HG03095 (cell line): ENCODE measurements at regions not wholly inside any gene's neighbourhood (a gene's known extent, or its start where the extent isn't known, plus 50 kb on each side); places are given as distances from the start of the nearest gene placed in this dataset.

ENCODE experiments used
- ATAC-seq: cut with Tn5 transposase; IDR thresholded peaks from one replicate; pipeline ENCODE4 v1.9.1; 2021; ENCODE audit warnings: moderate library complexity; ENCODE audit not compliant: unreplicated experiment

DNA sequence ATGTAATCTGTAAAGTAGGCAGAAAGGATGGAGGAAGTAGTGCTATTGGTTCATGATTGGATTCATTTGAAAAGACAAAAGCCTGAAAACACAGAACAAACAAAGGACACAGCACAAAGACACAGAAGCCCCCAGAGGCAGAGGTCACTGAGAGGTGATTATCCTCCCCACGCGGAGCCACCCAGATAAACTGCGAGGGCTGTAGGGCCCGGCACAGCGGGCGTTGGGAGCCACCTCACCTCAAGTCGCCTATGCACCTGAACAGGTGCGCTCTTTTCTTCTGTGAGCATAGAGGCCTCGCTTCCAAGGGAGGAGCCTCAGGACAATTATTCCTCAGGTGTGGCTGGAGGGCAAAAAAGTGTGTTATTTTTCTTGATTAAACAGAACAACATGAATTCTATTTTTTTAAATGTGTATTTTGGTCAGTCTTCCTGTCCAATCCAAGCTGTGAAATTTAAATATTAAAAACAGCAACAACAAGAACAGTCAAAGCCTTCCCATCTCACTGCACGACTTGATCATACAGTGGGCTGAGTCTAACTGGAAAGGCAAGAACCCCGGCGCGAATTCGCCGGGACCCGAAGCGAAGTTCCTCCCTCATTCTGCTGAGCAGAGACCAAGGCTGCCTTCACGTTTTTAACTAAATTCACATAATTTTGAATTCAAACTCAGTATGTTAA, 205.3 kb downstream of the THBS2 start:
- ATAC-seq, result no peak

DNA sequence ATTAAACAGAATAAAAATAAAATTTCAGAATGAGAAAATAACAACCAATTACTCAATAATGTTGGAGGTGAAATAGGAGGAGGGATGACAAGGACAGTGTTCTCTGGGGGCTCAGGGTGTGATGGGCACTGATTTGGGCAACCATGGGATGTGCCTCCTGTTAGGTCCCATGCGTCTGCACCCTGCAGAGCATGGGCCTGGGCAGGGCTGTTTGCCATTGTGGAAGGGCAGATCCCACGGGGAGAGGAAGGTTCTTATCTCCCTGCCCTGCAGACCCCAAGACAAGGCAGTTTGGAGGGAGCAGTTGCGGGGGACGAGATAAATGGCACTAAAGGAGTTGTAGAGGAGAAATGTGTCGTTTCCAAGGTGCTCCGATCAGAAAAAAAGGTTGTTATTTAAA, 206.3 kb downstream of the THBS2 start:
- no peak for ATAC-seq

DNA sequence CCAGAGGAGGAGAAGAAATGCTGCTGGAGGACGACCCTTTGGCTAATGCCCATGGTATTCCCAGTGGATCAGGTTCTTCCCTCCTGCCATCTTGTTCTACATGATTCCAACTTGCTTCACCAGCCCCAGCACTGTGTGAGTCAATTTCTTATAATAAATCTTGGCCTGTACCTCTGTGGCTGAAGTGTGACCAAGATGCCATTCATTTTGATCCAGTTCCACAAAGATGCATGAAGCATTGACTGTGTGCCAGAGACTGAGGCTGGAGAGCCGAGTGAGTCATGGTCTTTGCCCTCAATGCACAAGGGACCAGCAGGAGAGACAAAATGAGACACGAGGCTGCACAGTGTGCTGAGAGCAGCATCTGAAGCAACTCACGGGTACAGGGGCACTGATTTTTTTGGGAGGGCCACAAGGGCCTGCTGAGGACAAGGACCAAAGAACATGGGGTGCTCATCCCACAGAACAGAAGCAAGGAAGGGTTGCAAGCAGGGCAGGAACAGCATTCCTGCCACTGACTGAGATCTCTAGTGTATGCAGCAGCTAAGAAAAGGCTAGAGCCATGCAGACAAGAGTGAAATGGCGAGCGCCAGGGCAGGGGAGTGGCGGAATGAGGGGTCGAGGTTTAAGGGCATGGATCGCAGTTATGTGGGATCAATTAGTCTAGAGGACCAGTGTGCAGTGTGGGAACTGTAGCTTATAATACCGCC, 207.0 kb downstream of the THBS2 start:
- no peak for ATAC-seq

DNA sequence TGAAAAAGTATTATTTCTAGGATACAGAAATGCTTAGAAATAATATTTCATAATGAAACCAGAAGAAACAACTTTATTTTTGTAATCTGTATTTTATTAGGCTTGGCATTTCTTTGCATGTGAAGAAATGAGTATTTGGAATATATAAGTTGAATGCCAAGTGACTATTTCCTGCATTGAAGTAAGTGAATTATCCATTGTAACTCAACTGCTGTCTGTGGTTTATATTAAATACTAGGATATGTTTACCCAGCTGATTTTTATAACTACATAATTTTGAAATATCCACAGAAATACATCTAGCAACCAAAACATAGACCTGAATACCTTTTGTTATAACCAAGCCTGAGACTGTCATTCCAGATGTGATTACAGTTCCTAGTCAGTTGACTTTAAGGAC, 207.6 kb downstream of the THBS2 start:
- ATAC-seq, result no peak

DNA sequence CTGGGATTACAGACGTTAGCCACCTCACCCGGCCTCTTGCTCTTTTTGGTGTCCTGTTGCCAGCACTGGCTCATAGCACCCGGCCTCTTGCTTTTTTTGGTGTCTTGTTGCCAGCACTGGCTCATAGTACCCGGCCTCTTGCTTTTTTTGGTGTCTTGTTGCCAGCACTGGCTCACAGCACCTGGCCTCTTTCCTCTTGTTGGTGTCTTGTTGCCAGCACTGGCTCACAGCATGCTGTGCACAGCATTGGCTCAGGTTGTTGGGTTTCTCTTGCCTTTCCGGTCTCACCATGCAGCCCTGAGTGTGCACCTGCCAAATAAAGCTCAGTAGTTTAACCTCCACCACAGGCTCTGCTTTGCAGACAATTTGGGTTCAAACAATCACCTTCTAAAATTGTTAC, 208.2 kb downstream of the THBS2 start:
- ATAC-seq, result no peak

DNA sequence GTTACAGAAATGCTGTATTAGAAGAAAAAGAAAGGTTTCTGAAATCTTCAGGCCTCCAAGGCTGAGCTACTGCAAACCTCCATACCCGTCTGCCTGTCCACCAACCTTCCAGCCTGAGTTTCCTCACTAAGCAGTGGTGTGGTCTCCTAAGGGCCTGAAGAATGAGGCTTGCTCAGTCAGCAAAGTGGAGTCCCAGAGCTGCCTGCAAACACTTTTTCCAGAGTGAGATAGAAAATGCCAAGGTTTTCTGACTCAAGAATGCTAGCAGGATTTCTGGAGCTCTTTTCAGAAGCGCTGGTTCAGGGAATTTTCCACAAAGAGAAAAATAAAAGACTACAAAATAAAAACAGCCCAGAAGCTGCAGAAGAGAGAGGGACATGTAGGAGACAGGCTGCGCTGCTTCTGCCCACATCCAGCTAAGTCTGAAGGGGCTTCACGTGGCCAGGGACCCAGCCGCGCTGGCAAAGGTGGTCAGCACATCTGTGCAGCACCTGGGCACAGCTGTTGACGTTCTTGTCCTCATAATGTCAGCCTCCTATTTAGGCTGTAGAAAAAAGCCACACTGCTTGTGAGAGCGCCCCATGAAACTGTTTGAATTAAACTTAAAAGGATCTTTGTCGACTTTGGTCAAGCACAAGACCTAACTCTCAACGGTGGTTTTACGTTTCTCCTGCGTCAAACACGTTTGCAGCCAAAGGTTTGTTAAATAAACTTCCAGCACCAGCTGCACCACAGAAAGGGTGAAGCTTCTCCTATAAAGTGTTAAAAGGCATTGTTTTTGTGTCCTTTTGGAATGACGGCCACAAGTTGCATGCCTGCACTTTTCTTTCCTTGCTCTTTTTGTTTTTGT, 209.0 kb downstream of the THBS2 start:
- ATAC-seq, result no peak

DNA sequence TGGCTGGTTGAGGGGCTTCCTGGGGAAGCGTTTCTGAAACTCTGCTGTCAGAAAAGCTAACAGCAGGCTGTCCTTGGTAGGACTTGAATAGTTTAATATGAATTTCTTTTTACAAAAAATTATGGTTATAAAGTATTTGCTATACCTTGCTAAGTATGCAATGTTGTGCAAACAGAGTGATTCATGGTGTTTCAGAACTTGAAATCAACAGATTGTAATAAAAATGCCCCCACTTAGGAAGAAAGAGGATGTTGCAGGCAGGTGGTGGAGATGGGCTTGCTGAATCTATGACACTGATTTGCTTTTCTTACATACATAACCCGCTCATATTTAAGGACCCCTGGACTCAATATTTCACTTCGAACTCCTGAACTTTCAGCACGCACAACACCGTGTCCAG, 211.6 kb downstream of the THBS2 start:
- ATAC-seq, result no peak

DNA sequence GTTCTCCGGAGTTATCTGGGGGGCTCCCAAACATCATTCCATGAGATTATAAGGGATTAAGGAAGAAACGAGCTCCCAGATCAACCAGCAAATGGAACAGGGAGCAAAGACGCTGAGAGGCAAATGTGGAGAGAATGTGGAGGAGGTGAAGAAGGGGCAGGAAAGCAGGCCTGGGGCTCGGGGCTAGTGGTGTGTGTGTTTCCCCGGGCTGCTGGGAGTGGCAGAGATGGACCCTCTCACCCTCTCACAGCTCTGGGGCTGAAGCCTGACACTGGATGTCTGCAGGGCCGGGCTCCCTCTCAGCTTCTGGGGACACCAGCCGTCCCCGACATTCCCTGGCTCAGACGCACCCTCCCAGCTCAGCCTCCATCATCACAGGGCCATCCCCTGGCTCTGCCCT, 212.6 kb downstream of the THBS2 start:
- ATAC-seq, result no peak

DNA sequence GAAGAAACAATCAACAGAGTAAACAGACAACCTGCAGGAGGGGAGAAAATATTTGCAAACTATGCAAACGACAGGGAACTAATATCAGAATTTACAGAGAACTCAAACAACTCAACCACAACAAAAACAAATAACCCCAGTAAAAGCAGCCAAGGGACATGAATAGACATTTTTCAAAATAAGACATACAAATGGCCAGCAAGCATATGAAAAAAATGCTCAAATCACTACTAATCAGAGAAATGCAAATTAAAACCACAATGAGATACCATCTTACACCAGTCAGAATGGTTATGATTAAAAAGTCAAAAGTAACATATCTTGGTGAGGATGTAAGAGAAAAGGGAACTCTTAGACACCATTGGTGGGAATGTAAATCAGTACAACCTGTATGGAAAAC, 215.0 kb downstream of the THBS2 start:
- no peak for ATAC-seq

DNA sequence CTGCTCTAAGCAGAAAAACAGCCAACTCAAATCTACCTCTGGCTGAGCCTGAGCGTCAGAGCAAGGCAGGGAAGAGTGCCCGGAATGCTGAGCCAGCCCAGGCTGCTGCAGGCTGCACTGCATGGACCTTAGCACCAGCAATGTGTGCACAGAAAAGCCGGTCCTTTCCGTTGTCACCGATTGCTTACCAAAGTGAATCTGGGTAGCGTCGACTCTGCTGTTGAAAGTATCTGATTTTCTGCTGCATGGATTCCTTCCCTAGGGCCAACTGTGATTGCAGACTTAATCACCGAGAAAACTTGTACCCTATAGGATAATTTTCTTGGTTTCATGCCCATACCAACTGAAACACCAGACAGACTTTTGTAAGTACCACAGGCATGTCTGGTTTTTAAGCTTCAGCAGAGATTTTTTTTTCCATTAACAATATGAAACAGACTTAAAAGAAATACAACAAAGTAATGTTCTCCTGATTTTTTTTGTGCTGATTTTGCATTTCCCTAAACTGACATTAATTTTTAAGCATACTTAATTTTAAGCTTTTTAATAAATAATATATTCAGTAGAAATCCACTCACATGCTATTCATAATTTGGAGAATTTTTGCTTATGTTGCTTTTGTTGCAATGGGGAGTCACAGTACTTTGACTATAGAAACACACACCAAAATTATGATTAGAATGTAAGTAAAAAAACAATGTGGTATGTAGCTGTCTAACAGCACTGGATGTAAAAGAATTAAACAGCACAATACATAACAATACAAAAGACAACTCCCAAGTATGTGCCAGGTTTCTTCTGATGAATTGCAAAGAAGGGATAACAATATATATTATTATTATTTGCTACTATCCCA, 218.0 kb downstream of the THBS2 start:
- no peak for ATAC-seq

DNA sequence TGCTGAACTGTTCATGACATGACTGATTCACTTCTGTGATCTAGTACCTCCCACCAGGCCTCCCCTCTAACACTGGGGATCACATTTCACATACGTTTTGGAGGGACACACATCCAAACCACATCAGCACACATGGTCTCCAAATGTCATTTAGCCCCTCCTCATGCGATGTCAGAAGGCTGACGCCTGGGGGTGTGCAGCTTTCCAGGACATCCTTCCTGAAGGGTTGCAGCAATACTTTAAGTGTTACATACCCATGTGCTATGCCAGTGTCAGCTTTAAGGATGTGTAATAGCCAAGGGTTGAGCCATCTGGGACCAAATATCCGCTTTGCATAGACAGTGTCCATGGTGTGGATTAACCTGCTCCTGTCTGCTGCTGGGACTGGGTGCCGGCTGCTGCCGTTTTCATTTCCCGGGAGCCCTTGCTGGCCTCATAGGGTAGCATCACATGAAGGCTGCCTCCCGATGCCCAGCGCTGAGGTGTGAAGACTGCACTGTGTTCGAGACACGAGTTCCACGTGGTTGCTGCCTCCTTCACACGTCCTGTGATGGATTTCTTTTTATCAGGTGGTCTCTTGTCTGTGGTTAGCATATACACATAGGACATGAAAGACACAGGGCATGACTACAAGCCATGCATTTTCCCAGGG, 219.0 kb downstream of the THBS2 start:
- ATAC-seq, result no peak

DNA sequence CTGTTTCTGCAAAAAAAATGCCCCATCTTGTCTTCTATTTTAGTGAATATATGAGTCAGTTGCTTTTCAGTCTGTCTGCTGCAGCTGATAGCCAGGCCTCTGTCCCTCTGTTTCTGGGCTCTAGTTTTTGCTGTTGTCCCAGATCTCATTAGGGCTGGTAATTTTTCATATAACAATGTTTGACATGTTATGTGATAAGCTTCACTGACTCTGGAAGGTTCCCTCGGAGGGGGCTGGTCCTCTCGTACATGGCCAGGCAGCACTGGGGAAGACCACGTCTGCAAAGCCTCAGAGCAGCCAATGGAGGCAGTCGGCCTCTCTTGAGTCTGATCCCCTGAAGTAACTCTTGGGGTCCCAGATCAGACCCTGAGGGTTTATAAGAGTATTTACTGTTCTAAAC, 223.8 kb downstream of the THBS2 start:
- ATAC-seq, result no peak

DNA sequence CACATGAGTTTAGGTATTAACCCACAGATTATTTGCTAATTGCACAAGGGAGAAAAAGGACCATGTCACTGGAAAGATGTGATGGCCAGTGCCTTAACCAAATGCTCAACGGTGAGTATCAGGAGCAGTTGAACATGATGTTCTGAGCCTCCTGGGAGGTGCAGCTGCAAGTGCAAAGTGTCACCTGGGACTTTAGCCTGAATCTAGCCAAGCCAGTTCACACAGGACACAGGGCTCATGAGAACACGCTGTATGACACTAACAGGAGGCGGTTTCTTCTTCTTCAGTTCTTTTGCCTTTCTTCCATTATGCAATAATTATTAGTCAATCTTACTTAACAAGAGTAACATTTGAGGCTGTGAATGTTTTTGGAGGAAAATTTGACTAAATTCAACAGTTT, 225.3 kb downstream of the THBS2 start:
- no peak for ATAC-seq

DNA sequence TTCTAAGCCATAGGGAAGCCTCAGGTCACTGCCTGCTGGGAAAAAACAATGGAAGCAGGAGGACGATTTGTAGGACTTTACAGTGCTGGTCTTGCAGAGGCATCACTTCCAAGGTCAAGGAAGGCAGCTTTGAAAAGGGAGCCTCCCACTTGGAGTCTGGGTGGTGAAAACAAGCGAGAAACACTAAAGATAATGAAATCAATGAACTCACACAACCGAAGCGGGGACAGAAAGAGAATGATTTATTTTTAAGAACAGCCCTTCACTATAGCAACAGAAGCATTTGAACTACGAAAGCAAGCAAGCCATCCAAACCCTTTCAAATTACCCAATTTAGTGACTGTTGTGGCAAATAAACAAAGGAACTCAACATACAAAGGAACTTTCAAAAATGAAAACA, 227.5 kb downstream of the THBS2 start:
- ATAC-seq, result no peak

DNA sequence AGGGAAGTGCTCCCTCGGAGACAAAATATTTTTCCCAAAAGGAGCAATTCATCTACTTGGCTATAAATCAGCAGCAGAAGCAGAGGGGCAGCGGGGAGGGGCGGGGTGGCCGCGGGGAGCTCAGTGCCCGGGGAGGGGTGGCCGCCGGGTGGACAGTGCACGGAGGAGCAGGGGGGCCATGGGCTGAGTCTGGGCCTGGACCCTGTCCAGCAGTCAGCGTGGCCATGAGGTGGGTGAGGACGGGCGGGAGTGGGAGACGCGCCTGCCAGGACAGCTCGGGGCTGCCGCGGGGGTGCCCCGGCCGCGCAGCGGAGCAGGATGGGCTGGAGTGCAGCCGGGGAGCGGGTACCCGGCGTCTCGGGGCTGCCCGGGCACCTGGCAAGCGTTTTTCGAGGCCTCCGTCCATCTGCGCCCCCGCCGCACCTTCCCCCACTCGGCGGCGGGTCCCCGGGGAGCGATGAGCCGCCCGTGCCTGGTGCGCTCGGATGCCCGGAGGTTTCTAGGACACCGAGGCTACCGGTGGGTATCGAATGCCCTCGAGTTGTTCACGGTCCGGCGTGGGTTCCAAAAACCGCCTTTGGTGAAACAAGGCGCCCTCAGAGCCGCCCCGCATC, 229.5 kb downstream of the THBS2 start:
- no peak for ATAC-seq

DNA sequence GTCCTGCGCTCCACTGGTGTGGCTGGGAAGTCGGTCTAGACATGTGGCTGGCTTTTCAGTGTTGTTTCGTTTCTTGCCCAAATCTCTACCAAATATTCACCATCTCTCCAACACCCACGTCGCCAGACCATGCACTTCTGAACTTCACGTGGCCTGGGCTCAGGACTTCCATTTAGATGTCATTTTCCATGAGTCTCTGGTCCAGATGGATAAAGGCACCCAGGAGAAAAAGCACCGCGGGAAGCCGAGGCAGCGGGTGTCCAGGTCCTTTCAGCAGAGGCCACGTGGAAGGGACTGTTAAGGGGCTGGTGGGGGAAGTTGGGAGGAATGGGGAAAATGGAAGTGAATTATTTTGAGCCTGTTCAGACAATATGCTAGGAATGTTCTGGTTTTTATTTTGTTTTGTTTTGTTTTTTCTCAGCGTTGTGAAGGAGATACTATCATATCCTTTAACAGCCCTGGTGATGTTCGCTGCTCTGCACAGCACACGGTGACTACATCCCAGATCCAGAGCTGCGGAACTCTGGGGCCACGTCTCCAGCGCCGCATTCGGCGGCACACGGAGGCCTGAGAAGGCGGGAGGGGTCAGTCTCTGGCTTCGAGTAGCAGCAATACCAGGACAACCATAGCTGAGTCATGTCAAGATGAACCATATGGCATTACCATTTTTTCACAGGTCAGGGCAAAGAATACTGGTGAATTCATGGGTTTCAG, 230.3 kb downstream of the THBS2 start:
- ATAC-seq, result no peak

DNA sequence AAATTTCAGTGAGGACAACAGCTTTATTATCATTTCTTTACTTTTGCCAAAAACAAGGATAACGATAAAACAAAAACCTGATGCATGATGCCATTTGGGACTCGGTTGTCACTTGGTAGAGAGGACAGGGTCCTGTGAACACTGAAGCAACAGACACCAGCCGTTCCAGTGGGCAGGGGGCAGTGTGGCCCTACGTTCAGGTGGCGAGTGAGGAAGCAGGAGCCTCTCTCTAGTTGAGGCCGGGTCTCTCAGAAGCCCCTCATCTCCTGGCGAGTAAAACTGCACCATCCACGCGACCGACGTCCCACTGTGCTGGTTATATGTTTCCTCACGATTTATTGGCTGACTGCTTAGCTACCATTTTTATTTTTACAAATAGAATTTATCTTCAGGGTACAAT, 231.6 kb downstream of the THBS2 start:
- no peak for ATAC-seq

DNA sequence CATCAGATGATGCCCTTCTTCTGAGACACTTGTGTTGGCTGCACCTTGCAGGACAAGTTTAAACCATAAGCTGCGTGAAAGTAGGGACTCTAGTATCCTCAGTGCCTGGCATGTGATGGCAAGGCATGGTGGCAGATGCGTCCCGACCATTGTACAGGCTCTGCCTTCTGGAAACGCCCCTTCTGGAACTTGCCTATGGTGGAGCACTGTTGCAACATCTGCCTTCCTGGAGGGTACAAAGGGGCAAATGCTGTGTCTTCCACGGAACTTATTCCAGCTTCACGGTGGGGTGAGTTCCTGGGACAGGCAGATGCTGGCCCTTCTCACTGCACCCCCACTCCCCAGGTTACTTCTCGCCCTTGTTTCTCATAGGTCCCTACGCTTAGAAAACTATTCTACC, 232.8 kb downstream of the THBS2 start:
- ATAC-seq, result no peak

DNA sequence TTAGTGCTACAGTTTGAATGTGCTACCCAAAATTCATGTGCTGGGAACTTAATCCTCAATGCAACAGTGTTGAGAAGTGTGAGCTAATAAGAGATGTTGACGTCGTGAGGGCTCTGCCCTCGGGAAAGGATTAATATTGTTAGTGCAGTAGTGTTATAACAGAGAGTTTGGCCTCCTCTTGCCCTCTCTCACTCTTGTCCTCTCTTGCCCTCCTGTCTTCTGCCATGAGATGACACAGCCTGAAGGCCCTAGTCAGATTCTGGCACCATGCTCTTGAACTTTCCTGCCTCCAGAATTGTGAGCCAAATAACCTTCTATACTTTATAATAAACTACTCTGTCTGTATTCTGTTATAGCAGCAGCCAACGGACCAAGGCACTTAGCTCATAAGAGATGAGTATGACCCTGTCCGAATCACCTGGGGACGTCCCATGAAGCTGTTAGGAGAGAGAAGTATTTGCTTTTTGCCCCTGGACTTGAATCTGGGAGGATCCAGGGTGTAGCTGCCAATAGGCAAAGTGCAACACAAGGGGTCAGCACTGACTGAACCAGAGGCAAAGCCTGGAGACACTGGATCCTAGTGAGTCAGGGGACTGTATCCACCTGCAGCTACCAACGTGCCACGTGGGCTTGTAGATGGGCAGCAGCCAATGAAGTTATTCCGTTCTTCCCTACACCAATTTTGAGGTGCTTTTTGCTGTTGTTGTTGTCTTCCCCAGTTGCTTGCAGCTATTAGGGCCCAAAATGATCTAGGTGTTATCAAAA, 233.7 kb downstream of the THBS2 start:
- no peak for ATAC-seq
